IMR-90 (cell line): ENCODE measurements at regions not wholly inside any gene's neighbourhood (a gene's known extent, or its start where the extent isn't known, plus 50 kb on each side); places are given as distances from the start of the nearest gene placed in this dataset.

Experiments
- ATAC-seq: fragments of 200-7000 bp; cut with Tn5 transposase; 2 replicates; pipeline ENCODE4 v1.9.1; 2020; ENCODE audit warnings: low read depth, mild to moderate bottlenecking, moderate library complexity
- BruUV-seq: library from RNA; stranded (reverse); fragments of 400-500 nt; replicated peaks from 2 replicates; lab custom pipeline; 2021; lab: Mats Ljungman, UMichigan
- CTCF ChIA-PET: fragments of 300-600 bp; formaldehyde crosslinking; extraction: SDS; loops from one replicate; lab custom pipeline; 2021; ENCODE audit warnings: antibody characterized with exemption; lab: Yijun Ruan, JAX
- POLR2A ChIA-PET: fragments of 300-600 bp; sonication (Branson Sonifier 250); formaldehyde crosslinking; loops from one replicate; lab custom pipeline; 2022; ENCODE audit warnings: antibody characterized with exemption; ENCODE audit not compliant: unreplicated experiment; lab: Charles Lee
- DNase-seq: peaks from one replicate; pipeline ENCODE4 v3.0.0; 2013
- H2AFZ ChIP-seq: replicated peaks from 2 replicates; pipeline ENCODE3; 2013; ENCODE audit warnings: low read length, mild to moderate bottlenecking; ENCODE audit not compliant: poor library complexity
- H2AK5ac ChIP-seq: 2 replicates; pipeline ENCODE4 v1.6.1; 2013; ENCODE audit warnings: low read depth, low read length, inconsistent platforms
- H2AK9ac ChIP-seq: replicated peaks from 2 replicates; pipeline ENCODE3; 2013; ENCODE audit warnings: mild to moderate bottlenecking, low read depth, low read length, moderate library complexity; ENCODE audit not compliant: poor library complexity
- H2BK120ac ChIP-seq: 2 replicates; pipeline ENCODE4 v1.6.1; 2013; ENCODE audit warnings: low read depth, low read length, inconsistent platforms
- H2BK15ac ChIP-seq: 3 replicates; pipeline ENCODE4 v1.6.1; 2013; ENCODE audit warnings: low read depth, low read length, inconsistent platforms
- H2BK20ac ChIP-seq: 2 replicates; pipeline ENCODE4 v1.6.1; 2013; ENCODE audit warnings: low read depth, mild to moderate bottlenecking, inconsistent platforms, low read length, moderate library complexity
- H2BK5ac ChIP-seq: 2 replicates; pipeline ENCODE4 v1.6.1; 2013; ENCODE audit warnings: mild to moderate bottlenecking, low read depth, low read length, inconsistent platforms; ENCODE audit not compliant: poor library complexity, severe bottlenecking
- H3K14ac ChIP-seq: replicated peaks from 2 replicates; pipeline ENCODE4 v1.6.1; 2013; ENCODE audit warnings: low read depth, low read length, inconsistent platforms
- H3K18ac ChIP-seq: 2 replicates; pipeline ENCODE4 v1.6.1; 2013; ENCODE audit warnings: low read depth, low read length, control low read depth
- H3K23ac ChIP-seq: 2 replicates; pipeline ENCODE4 v1.6.1; 2013; ENCODE audit warnings: low read depth, low read length, inconsistent platforms
- H3K27ac ChIP-seq: 2 replicates; pipeline ENCODE4 v1.5.1; 2013; ENCODE audit warnings: mild to moderate bottlenecking, control low read depth, low read length; ENCODE audit not compliant: insufficient read depth
- H3K27me3 ChIP-seq: 2 replicates; pipeline ENCODE4 v1.6.1; 2013; ENCODE audit warnings: low read length; ENCODE audit not compliant: control insufficient read depth, insufficient read depth
- H3K36me3 ChIP-seq: 2 replicates; pipeline ENCODE4 v1.6.1; 2013; ENCODE audit warnings: low read length, mixed read lengths; ENCODE audit not compliant: control insufficient read depth, insufficient read depth
- H3K4ac ChIP-seq: 2 replicates; pipeline ENCODE4 v1.6.1; 2013; ENCODE audit warnings: low read depth, low read length, inconsistent platforms
- H3K4me1 ChIP-seq: 2 replicates; pipeline ENCODE4 v1.6.1; 2013; ENCODE audit warnings: low read length, mixed read lengths; ENCODE audit not compliant: control insufficient read depth, insufficient read depth
- H3K4me2 ChIP-seq: 2 replicates; pipeline ENCODE4 v1.6.1; 2013; ENCODE audit warnings: low read depth, mild to moderate bottlenecking, control low read depth, low read length, moderate library complexity
- H3K4me3 ChIP-seq: 2 replicates; pipeline ENCODE4 v1.5.1; 2013; ENCODE audit warnings: low read depth, mild to moderate bottlenecking, control low read depth, low read length, moderate library complexity; ENCODE audit not compliant: insufficient read depth
- H3K56ac ChIP-seq: 2 replicates; pipeline ENCODE4 v1.6.1; 2013; ENCODE audit warnings: low read length, inconsistent platforms; ENCODE audit not compliant: insufficient read depth; ENCODE audit errors: extremely low read depth
- H3K79me1 ChIP-seq, 2 experiments: 2 replicates each; pipeline ENCODE4 v1.6.1; 2013; ENCODE audit warnings: low read length in 2 of 2, inconsistent platforms in 1 of 2, low read depth in 1 of 2
- H3K9ac ChIP-seq: 2 replicates; pipeline ENCODE4 v1.6.1; 2013; ENCODE audit warnings: low read depth, low read length, control low read depth
- H3K9me1 ChIP-seq: 2 replicates; pipeline ENCODE4 v1.6.1; 2013; ENCODE audit warnings: low read length, inconsistent platforms; ENCODE audit not compliant: insufficient read depth
- H3K9me3 ChIP-seq: 2 replicates; pipeline ENCODE4 v1.6.1; 2013; ENCODE audit warnings: low read length; ENCODE audit not compliant: control insufficient read depth, insufficient read depth
- H4K20me1 ChIP-seq: 2 replicates; pipeline ENCODE4 v1.6.1; 2013; ENCODE audit warnings: low read length, inconsistent platforms; ENCODE audit not compliant: insufficient read depth
- H4K5ac ChIP-seq: 2 replicates; pipeline ENCODE4 v1.6.1; 2013; ENCODE audit warnings: mild to moderate bottlenecking, low read depth, low read length, control low read depth
- H4K8ac ChIP-seq, 2 experiments: 2 replicates each; pipeline ENCODE4 v1.6.1; 2013; ENCODE audit warnings: low read depth in 2 of 2, low read length in 2 of 2, control low read depth in 1 of 2, inconsistent platforms in 1 of 2
- H4K91ac ChIP-seq: 2 replicates; pipeline ENCODE4 v1.6.1; 2013; ENCODE audit warnings: low read depth, low read length, inconsistent platforms; ENCODE audit not compliant: insufficient read depth
- BHLHE40 ChIP-seq: fragments of 150-350 bp; IDR thresholded peaks from 2 replicates; pipeline ENCODE4 v1.6.1; 2016; ENCODE audit warnings: mild to moderate bottlenecking, low read depth, low read length
- CEBPB ChIP-seq: IDR thresholded peaks from 2 replicates; pipeline ENCODE4 v1.6.1; 2012; ENCODE audit warnings: low read depth, low read length, improper control_type of control experiment
- CHD1 ChIP-seq: IDR thresholded peaks from 2 replicates; pipeline ENCODE4 v1.6.1; 2012; ENCODE audit warnings: low read depth, low read length, improper control_type of control experiment
- FOS ChIP-seq: fragments of 150-350 bp; IDR thresholded peaks from 2 replicates; pipeline ENCODE4 v1.6.1; 2016; ENCODE audit warnings: low read depth, low read length
- MAFK ChIP-seq: IDR thresholded peaks from 2 replicates; pipeline ENCODE4 v1.6.1; 2012; ENCODE audit warnings: low read depth, low read length, improper control_type of control experiment
- MAZ ChIP-seq: IDR thresholded peaks from 2 replicates; pipeline ENCODE4 v1.6.1; 2012; ENCODE audit warnings: low read depth, mild to moderate bottlenecking, low read length, improper control_type of control experiment, moderate library complexity, borderline replicate concordance
- NFE2L2 ChIP-seq: fragments of 150-350 bp; IDR thresholded peaks from 2 replicates; pipeline ENCODE4 v1.6.1; 2016; ENCODE audit warnings: low read depth, mild to moderate bottlenecking, low read length
- POLR2A ChIP-seq: IDR thresholded peaks from 2 replicates; pipeline ENCODE4 v1.6.1; 2012; ENCODE audit warnings: mild to moderate bottlenecking, low read depth, low read length
- RAD21 ChIP-seq: IDR thresholded peaks from 2 replicates; pipeline ENCODE4 v1.6.1; 2012; ENCODE audit warnings: low read length, improper control_type of control experiment
- RCOR1 ChIP-seq: IDR thresholded peaks from 2 replicates; pipeline ENCODE4 v1.6.1; 2012; ENCODE audit warnings: mild to moderate bottlenecking, low read length, improper control_type of control experiment; ENCODE audit not compliant: insufficient replicate concordance
- RFX5 ChIP-seq: IDR thresholded peaks from 2 replicates; pipeline ENCODE4 v1.8.0; 2012; ENCODE audit warnings: low read depth, mild to moderate bottlenecking, low read length, moderate library complexity
- SMC3 ChIP-seq: fragments of 150-350 bp; IDR thresholded peaks from 2 replicates; pipeline ENCODE4 v1.6.1; 2016; ENCODE audit warnings: low read depth, mild to moderate bottlenecking, antibody characterized with exemption, low read length, moderate library complexity
- WGBS, 2 experiments: methylation state at CpG; one replicate each; pipeline versions ENCODE4 v1.1.5 to v1.1.7; 2013; ENCODE audit warnings: missing lambda C conversion rate in 2 of 2; ENCODE audit not compliant: insufficient read length in 1 of 2; ENCODE audit errors: extremely low coverage in 2 of 2; 5-methylcytosine and 5-hydroxymethylcytosine counted together
- dilution Hi-C: fragments of 300-500 bp; cut with HindIII; formaldehyde crosslinking; loops from one replicate; pipeline ENCODE4 v1.14.3; 2018; ENCODE audit warnings: low sequenced_read_pairs; ENCODE audit not compliant: unreplicated experiment
- in situ Hi-C: fragments of 300-500 bp; cut with MboI; formaldehyde crosslinking; loops from 3 replicates; pipeline ENCODE4 v1.14.3; 2019; ENCODE audit warnings: low sequenced_read_pairs, inconsistent platforms, mixed read lengths
- intact Hi-C: fragments of 100-400 bp; cut with micrococcal nuclease; formaldehyde crosslinking; loops from 2 replicates; pipeline ENCODE4 v1.10.0; 2022
- TF ChIP-seq, protein P1 (sequence below): conservative IDR thresholded peaks from 2 replicates; pipeline ENCODE4 v1.5.1; 2012; ENCODE audit warnings: mild to moderate bottlenecking, low read depth, low read length, improper control_type of control experiment
- TF ChIP-seq, protein P2 (sequence below): fragments of 150-350 bp; IDR thresholded peaks from 2 replicates; pipeline ENCODE4 v1.6.1; 2017; ENCODE audit warnings: mild to moderate bottlenecking, antibody characterized with exemption, low read length, low read depth
- TF ChIP-seq, protein P3 (sequence below): fragments of 150-350 bp; IDR thresholded peaks from 2 replicates; pipeline ENCODE4 v1.6.1; 2016; ENCODE audit warnings: low read depth, mild to moderate bottlenecking, low read length, moderate library complexity, borderline replicate concordance

DNA sequence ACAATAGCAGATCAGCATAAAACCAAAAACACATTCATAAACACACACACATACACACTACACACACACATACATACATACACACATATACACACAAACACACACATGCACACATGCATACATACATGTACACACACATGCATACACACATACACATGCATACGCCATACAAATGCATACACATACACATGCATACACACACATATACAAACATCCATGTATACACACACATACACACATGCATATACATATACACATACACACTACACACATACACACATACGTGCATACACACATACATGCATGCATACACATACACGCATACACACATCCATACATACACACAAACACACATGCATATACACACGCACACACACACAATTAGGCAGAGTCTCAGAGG, 490.1 kb downstream of the TNS1 start:
- peak overlapping the region; percentile 90; the same call in 2 of the 3 replicates for H2BK15ac ChIP-seq
- H4K91ac ChIP-seq = peak overlapping the region; percentile 39
- no peak overlapping the region for H3K4me3 ChIP-seq
- in situ Hi-C loops = loop anchor here (5.0 to 25.0 kb wide), 4 partner anchors 200 to 1000 kb away; no protein-coding TSS in a partner anchor
- no peak overlapping the region for H2AK9ac ChIP-seq
- H4K8ac ChIP-seq = peak overlapping the region; percentile 62 to 75; a peak in 3 of 4 replicates
- no peaks in the 10 kb centered on the region for H3K79me1 ChIP-seq
- H4K20me1 ChIP-seq = no peaks in the 10 kb centered on the region
- BruUV-seq = no TSS peak
- no peak for ATAC-seq
- no peaks in the 10 kb centered on the region for H3K9me3 ChIP-seq
- peaks cover 6% of the 10 kb centered on the region; the same call in 1 of the 2 replicates for H3K9me1 ChIP-seq
- H3K9ac ChIP-seq = peak overlapping the region; percentile 66; the same call in 1 of the 2 replicates
- DNase-seq = no peak
- CTCF ChIA-PET = interaction anchor here (1.0 to 2.0 kb wide), 2 partner anchors 200 to 244 kb away, joined by 4 to 5 read pairs; no protein-coding TSS in a partner anchor
- WGBS, 2 experiments = 83% methylated on average over 2 of the region's 4 CpGs; no CpG with 5 or more reads in 1 of the 2 experiments
- H2BK120ac ChIP-seq = peak overlapping the region; percentile 92
- peak overlapping the region; percentile 62 for H2BK5ac ChIP-seq
- peaks cover 20% of the 10 kb centered on the region for H3K4me1 ChIP-seq
- H2AFZ ChIP-seq = no peak overlapping the region
- intact Hi-C loops = loop anchor here (5.0 to 10.0 kb wide), 2 partner anchors 130 to 468 kb away; no protein-coding TSS in a partner anchor
- H4K5ac ChIP-seq = no peak overlapping the region; the same call in 1 of the 2 replicates
- dilution Hi-C loops = loop anchor here (25.0 kb wide), 2 partner anchors 825 to 1000 kb away; partner anchors contain the start of gene IGFBP5
- no peaks in the 10 kb centered on the region for H3K36me3 ChIP-seq
- H2BK20ac ChIP-seq = peak overlapping the region; percentile 65
- peak overlapping the region; percentile 87; the same call in 1 of the 2 replicates for H3K18ac ChIP-seq
- peak overlapping the region; percentile 88; the same call in 1 of the 2 replicates for H3K4ac ChIP-seq
- no peaks in the 10 kb centered on the region for H3K27me3 ChIP-seq
- POLR2A ChIA-PET = interaction anchor here (0.5 kb wide), 1 partner anchor 175 kb away, joined by 10 read pairs; no protein-coding TSS in a partner anchor
- H3K14ac ChIP-seq = peak overlapping the region; percentile 76
- H3K56ac ChIP-seq = no peak overlapping the region
- H2AK5ac ChIP-seq = peak overlapping the region; percentile 75; the same call in 1 of the 2 replicates
- H3K27ac ChIP-seq = no peak overlapping the region
- H3K23ac ChIP-seq = 0 out of 2 replicates have a peak overlapping the region, but pooled peaks have one; percentile 8
- H3K4me2 ChIP-seq = peak overlapping the region; percentile 70; the same call in 1 of the 2 replicates
- TF ChIP-seq MAFK (no peak), POLR2A (no peak), RAD21 (no peak), BHLHE40 (no peak), NFE2L2 (no peak), FOS (no peak), SMC3 (no peak), RCOR1 (no peak), RFX5 (no peak), CEBPB (no peak), MAZ (no peak), CHD1 (no peak)
- TF ChIP-seq, protein P1, sequence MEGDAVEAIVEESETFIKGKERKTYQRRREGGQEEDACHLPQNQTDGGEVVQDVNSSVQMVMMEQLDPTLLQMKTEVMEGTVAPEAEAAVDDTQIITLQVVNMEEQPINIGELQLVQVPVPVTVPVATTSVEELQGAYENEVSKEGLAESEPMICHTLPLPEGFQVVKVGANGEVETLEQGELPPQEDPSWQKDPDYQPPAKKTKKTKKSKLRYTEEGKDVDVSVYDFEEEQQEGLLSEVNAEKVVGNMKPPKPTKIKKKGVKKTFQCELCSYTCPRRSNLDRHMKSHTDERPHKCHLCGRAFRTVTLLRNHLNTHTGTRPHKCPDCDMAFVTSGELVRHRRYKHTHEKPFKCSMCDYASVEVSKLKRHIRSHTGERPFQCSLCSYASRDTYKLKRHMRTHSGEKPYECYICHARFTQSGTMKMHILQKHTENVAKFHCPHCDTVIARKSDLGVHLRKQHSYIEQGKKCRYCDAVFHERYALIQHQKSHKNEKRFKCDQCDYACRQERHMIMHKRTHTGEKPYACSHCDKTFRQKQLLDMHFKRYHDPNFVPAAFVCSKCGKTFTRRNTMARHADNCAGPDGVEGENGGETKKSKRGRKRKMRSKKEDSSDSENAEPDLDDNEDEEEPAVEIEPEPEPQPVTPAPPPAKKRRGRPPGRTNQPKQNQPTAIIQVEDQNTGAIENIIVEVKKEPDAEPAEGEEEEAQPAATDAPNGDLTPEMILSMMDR = no peak
- TF ChIP-seq, protein P2, sequence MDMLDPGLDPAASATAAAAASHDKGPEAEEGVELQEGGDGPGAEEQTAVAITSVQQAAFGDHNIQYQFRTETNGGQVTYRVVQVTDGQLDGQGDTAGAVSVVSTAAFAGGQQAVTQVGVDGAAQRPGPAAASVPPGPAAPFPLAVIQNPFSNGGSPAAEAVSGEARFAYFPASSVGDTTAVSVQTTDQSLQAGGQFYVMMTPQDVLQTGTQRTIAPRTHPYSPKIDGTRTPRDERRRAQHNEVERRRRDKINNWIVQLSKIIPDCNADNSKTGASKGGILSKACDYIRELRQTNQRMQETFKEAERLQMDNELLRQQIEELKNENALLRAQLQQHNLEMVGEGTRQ = no peak
- TF ChIP-seq, protein P3, sequence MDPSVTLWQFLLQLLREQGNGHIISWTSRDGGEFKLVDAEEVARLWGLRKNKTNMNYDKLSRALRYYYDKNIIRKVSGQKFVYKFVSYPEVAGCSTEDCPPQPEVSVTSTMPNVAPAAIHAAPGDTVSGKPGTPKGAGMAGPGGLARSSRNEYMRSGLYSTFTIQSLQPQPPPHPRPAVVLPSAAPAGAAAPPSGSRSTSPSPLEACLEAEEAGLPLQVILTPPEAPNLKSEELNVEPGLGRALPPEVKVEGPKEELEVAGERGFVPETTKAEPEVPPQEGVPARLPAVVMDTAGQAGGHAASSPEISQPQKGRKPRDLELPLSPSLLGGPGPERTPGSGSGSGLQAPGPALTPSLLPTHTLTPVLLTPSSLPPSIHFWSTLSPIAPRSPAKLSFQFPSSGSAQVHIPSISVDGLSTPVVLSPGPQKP = no peak
